ENCODE measurements at regions not wholly inside any gene's neighbourhood (a gene's known extent, or its start where the extent isn't known, plus 50 kb on each side); places are given as distances from the start of the nearest gene placed in this dataset.

GRCh38 chrX:40912166-40912565 lies 173.1 kb upstream of the USP9X start:
- Histone ChIP-seq H2AFZ (ENCODE audit: low read length) (no peak overlapping the region), H3K27me3 (ENCODE audit: insufficient read depth, low read length) (no peaks in the 10 kb centered on the region)
- TF ChIP-seq CTCF (IDR thresholded peaks at IDR 0.05; ENCODE audit: low read length) = no peak

DNA sequence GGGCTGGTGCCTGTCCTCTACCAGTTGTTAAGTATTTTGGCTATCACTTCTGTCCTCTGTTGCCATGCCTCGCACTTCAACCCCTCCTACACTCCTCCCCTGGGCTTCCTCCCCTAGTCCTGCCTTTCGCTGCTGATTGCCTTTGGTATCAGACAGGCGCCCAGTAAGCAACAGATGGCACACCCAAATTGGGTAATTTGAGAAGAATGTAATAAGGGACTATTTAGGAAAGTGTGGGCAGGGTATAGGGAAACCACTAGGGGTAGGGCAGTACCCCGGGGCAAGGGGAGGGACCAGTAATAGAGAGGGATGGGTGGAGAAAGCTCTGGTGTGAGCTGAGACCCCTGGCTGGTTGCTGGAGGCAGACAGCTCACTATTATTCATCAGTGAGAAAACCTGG lies 172.7 kb upstream of the USP9X start:
- no peaks in the 10 kb centered on the region for H3K9me3 ChIP-seq (ENCODE audit: low read length)
- H3K9ac ChIP-seq (ENCODE audit: low read length) = no peak overlapping the region
- H3K79me2 ChIP-seq (ENCODE audit: insufficient read depth, low read length) = no peaks in the 10 kb centered on the region
- H3K4me3 ChIP-seq (ENCODE audit: low read depth, low read length, poor library complexity, severe bottlenecking) = no peak overlapping the region
- H3F3A ChIP-seq (ENCODE audit: insufficient read depth, low read length) = no peaks in the 10 kb centered on the region
- no peak overlapping the region for H2AFZ ChIP-seq (ENCODE audit: low read length)
- H3K4me2 ChIP-seq (ENCODE audit: low read length) = no peak overlapping the region
- TF ChIP-seq CTCF (IDR thresholded peaks at IDR 0.05; ENCODE audit: low read length) (no peak), EZH2 (IDR thresholded peaks at IDR 0.05; ENCODE audit: borderline replicate concordance, low read length) (no peak)
- H3K36me3 ChIP-seq (ENCODE audit: insufficient read depth, low read length) = no peaks in the 10 kb centered on the region
- H3K9me2 ChIP-seq (ENCODE audit: low read depth, low read length) = no peaks in the 10 kb centered on the region
- no peaks in the 10 kb centered on the region for H3K27me3 ChIP-seq (ENCODE audit: insufficient read depth, low read length)
- H3K4me1 ChIP-seq (ENCODE audit: insufficient read depth, low read length, severe bottlenecking) = no peaks in the 10 kb centered on the region
- H3K27ac ChIP-seq (ENCODE audit: low read depth, low read length, poor library complexity, severe bottlenecking) = no peak overlapping the region
- no peaks in the 10 kb centered on the region for H4K20me1 ChIP-seq (ENCODE audit: insufficient read depth, low read length)

More at GRCh38 chrX:40912166-40912565, 173.1 kb upstream of the USP9X start:
- Histone ChIP-seq H4K20me1 (ENCODE audit: insufficient read depth, low read length) (no peaks in the 10 kb centered on the region), H3K9ac (ENCODE audit: low read length) (no peak overlapping the region), H3K4me2 (ENCODE audit: low read length) (no peak overlapping the region), H3K4me3 (ENCODE audit: low read depth, low read length, poor library complexity, severe bottlenecking) (no peak overlapping the region), H3K4me1 (ENCODE audit: insufficient read depth, low read length, severe bottlenecking) (no peaks in the 10 kb centered on the region), H3K36me3 (ENCODE audit: insufficient read depth, low read length) (no peaks in the 10 kb centered on the region), H3K9me2 (ENCODE audit: low read depth, low read length) (no peaks in the 10 kb centered on the region), H3F3A (ENCODE audit: insufficient read depth, low read length) (no peaks in the 10 kb centered on the region), H3K9me3 (ENCODE audit: low read length) (no peaks in the 10 kb centered on the region), H3K27ac (ENCODE audit: low read depth, low read length, poor library complexity, severe bottlenecking) (no peak overlapping the region), H3K79me2 (ENCODE audit: insufficient read depth, low read length) (no peaks in the 10 kb centered on the region)

DNA sequence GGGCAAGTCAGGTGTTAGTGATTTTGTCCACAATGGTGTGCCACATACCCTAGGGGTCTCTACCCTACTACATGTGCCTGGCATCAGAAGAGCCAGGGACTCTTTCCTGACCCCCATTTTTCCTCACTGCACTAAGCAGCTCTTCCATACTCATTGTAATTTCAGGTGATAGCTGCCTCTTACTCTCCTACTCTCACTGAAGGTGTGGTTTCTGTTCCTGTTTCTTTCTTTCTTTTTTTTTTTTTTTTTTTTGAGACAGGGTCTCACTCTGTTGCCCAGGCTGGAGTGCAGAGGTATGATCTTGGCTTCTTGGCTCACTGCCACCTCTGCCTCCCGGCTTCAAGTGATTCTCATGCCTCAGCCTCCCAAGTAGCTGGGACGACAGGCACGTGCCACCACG lies 164.9 kb upstream of the USP9X start:
- Histone ChIP-seq H3F3A (ENCODE audit: insufficient read depth, low read length) (no peaks in the 10 kb centered on the region), H3K4me3 (ENCODE audit: low read depth, low read length, poor library complexity, severe bottlenecking) (no peak overlapping the region), H3K9ac (ENCODE audit: low read length) (no peak overlapping the region), H3K9me2 (ENCODE audit: low read depth, low read length) (no peaks in the 10 kb centered on the region), H2AFZ (ENCODE audit: low read length) (no peak overlapping the region), H3K4me2 (ENCODE audit: low read length) (no peak overlapping the region), H3K9me3 (ENCODE audit: low read length) (no peaks in the 10 kb centered on the region), H3K27ac (ENCODE audit: low read depth, low read length, poor library complexity, severe bottlenecking) (no peak overlapping the region), H3K79me2 (ENCODE audit: insufficient read depth, low read length) (no peaks in the 10 kb centered on the region), H3K36me3 (ENCODE audit: insufficient read depth, low read length) (no peaks in the 10 kb centered on the region), H3K4me1 (ENCODE audit: insufficient read depth, low read length, severe bottlenecking) (no peaks in the 10 kb centered on the region), H3K27me3 (ENCODE audit: insufficient read depth, low read length) (no peaks in the 10 kb centered on the region), H4K20me1 (ENCODE audit: insufficient read depth, low read length) (no peaks in the 10 kb centered on the region)
- no peak for TF ChIP-seq EZH2 (IDR thresholded peaks at IDR 0.05; ENCODE audit: borderline replicate concordance, low read length)
- no peak for TF ChIP-seq CTCF (IDR thresholded peaks at IDR 0.05; ENCODE audit: low read length)
